Heart left ventricle (tissue), 16 donors: ENCODE measurements at regions not wholly inside any gene's neighbourhood (a gene's known extent, or its start where the extent isn't known, plus 50 kb on each side); places are given as distances from the start of the nearest gene placed in this dataset.

ENCODE experiments used
- ATAC-seq, 4 donors: fragments of 200-7000 bp; cut with Tn5 transposase; one replicate each; pipeline ENCODE4 v1.9.1; 2020 to 2022; ENCODE audit warnings: moderate library complexity in 4 of 4, mild to moderate bottlenecking in 3 of 4, moderate number of reproducible peaks in 1 of 4
- DNase-seq, 5 donors: peaks; one replicate each; pipeline ENCODE4 v3.0.0-alpha.2; 2020
- H3K27ac ChIP-seq, 12 donors: fragments of 200-600 bp; sonication (generic) in 4 of 12; one replicate each; pipeline versions ENCODE4 v1.5.0 to v1.8.0; 2016 to 2022; ENCODE audit warnings: mild to moderate bottlenecking in 2 of 12
- H3K27me3 ChIP-seq, 9 donors: fragments of 200-600 bp; sonication (generic) in 2 of 9; one replicate each; pipeline versions ENCODE4 v1.5.1 to v1.8.0; 2016 to 2022; ENCODE audit warnings: mild to moderate bottlenecking in 3 of 9
- H3K36me3 ChIP-seq, 9 donors: fragments of 200-600 bp; sonication (generic) in 2 of 9; one replicate each; pipeline versions ENCODE4 v1.5.0 to v1.8.0; 2018 to 2022; ENCODE audit warnings: mild to moderate bottlenecking in 2 of 9
- H3K4me1 ChIP-seq, 12 donors: fragments of 200-600 bp; sonication (generic) in 4 of 12; one replicate each; pipeline versions ENCODE4 v1.5.0 to v1.8.0; 2016 to 2022; ENCODE audit warnings: mild to moderate bottlenecking in 3 of 12
- H3K4me3 ChIP-seq, 12 donors: fragments of 200-600 bp; sonication (generic) in 4 of 12; one replicate each; pipeline versions ENCODE4 v1.5.0 to v1.8.0; 2017 to 2022; ENCODE audit warnings: mild to moderate bottlenecking in 9 of 12, moderate library complexity in 4 of 12
- H3K9me3 ChIP-seq, 12 donors: fragments of 200-600 bp; sonication (generic) in 4 of 12; one replicate each; pipeline versions ENCODE4 v1.5.0 to v1.8.0; 2016 to 2022; ENCODE audit warnings: mild to moderate bottlenecking in 1 of 12
- POLR2A ChIP-seq, 2 donors: fragments of 450-650 bp; IDR thresholded peaks; one replicate each; pipeline ENCODE4 v1.6.1; 2017; ENCODE audit warnings: antibody characterized with exemption in 2 of 2, mild to moderate bottlenecking in 2 of 2, moderate library complexity in 2 of 2
- WGBS, 4 donors: extraction: QIAGEN DNeasy Blood & Tissue Kit in 2 of 4; methylation state at CpG; one replicate each; pipeline versions ENCODE4 v1.1.5 to v1.1.7; 2013 to 2018; 5-methylcytosine and 5-hydroxymethylcytosine counted together
- intact Hi-C, 10 donors: fragments of 100-400 bp; cut with DNase I; formaldehyde crosslinking; loops; one replicate each; pipeline versions ENCODE4 v1.11.1 to v1.14.2; 2022
- TF ChIP-seq, protein P1 (sequence below), 12 donors: fragments of 200-600 bp; sonication (generic) in 4 of 12; IDR thresholded peaks; one replicate each; pipeline versions ENCODE4 v1.5.0 to v1.8.0; 2018 to 2022; ENCODE audit warnings: antibody characterized with exemption in 12 of 12, mild to moderate bottlenecking in 5 of 12
- donor health status: ischemic (EF 13 %, LVEDD 7.1; RV severe dilation, severe dysfunction).
- donor health status: healthy with polysubstance abuse.
- donor health status: DM: no; HTN: yes; CAD: no.
- donor health status: DM: no; HTN: no; CAD: no.
- donor health status: ischemic (EF 25% LVEDD 6.9; RV normal size, moderate dysfunction).
- donor health status: ischemic (EF 25% LVEDD 5.7; RV mildly dilated, moderate dysfunction).
- donor health status: healthy.
- donor health status: DM: yes; HTN: yes; CAD: no.
- donor health status: ischemic (EF 35%, LVEDD 5.7; RV mildly dilated, moderate dysfunction).
- donor health status: nonischemic (EF 11% LVEDD 7.7; RV severe dilation, severe dysfunction).
- donor health status: DM: yes; HTN: yes; CAD: no.
- donor health status: PGD.
- donor health status: ischemic (EF 29% LVEDD 5.4; RV normal size, mild dysfunction).
- donor health status: nonischemic (EF 23%, LVEDD 6.1; RV moderate dilation, normal function).

DNA sequence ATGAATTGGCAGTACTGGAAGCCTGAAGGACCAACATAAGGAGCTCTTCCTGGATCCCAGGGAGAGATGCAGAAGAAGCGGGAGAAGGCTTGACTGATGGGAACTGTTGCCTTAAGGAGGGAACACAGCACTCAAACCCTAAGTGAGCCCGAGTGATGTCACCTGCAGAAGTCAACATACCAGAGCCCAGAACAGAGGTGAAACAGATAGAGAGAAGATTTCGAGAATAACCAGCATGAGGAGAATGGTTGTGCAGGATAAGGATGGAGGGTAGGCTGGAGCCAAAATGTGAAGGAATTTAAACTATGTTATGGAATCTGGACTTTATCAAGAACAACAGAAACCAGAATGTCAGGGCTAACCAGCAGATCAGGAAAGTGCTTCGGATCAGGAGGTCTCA lies 463.1 kb upstream of the DDX18 start:
- Histone ChIP-seq H3K36me3 (no peaks in the 10 kb centered on the region), H3K4me1 (no peaks in the 10 kb centered on the region), H3K27me3 (no peaks in the 10 kb centered on the region), H3K9me3 (no peaks in the 10 kb centered on the region), H3K4me3 (no peak overlapping the region), H3K27ac (no peak overlapping the region)
- intact Hi-C loops, result no loop called here
- DNase-seq, result no peak
- TF ChIP-seq, protein P1, sequence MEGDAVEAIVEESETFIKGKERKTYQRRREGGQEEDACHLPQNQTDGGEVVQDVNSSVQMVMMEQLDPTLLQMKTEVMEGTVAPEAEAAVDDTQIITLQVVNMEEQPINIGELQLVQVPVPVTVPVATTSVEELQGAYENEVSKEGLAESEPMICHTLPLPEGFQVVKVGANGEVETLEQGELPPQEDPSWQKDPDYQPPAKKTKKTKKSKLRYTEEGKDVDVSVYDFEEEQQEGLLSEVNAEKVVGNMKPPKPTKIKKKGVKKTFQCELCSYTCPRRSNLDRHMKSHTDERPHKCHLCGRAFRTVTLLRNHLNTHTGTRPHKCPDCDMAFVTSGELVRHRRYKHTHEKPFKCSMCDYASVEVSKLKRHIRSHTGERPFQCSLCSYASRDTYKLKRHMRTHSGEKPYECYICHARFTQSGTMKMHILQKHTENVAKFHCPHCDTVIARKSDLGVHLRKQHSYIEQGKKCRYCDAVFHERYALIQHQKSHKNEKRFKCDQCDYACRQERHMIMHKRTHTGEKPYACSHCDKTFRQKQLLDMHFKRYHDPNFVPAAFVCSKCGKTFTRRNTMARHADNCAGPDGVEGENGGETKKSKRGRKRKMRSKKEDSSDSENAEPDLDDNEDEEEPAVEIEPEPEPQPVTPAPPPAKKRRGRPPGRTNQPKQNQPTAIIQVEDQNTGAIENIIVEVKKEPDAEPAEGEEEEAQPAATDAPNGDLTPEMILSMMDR (IDR thresholded peaks at IDR 0.05), result no peak
- TF ChIP-seq POLR2A (IDR thresholded peaks at IDR 0.05), result no peak
- no peak for ATAC-seq
- 46 to 54% (median 50%) methylated on average over 4 of the region's 4 CpGs for WGBS, 4 donors

DNA sequence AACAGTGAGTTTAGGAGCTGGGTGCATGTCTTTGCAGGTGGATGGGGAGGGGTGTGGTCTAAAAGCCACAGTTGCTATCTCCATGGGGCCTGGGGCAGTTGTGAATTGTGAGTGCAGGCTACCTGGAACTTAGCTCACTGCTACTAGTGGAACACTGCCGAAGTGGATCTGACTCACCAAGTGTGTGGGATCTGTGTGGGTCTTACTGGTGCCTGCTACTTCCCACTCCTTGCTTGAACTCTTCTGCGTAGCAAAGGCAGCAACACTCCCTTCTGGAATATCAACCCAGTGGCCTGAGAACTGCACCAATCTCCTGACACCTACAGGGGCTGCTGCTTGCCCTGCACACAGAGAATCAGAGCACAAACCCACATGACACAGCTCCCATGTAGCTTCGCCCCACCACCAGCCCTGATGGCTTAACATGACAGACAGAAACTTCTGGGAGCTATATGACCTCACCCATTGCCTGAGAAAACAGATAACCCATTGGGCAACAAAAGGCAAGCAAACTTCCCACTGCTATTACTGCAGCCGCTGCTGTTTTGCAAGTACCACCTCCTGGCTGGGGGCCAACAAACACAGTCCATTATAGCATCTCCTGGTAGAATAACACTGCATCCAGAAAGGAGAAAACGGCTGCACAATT lies 455.1 kb upstream of the DDX18 start:
- intact Hi-C loops, result no loop called here
- DNase-seq, result no peak
- Histone ChIP-seq H3K36me3 (no peaks in the 10 kb centered on the region), H3K4me1 (no peaks in the 10 kb centered on the region), H3K4me3 (no peak overlapping the region), H3K27me3 (no peaks in the 10 kb centered on the region), H3K9me3 (peaks cover 0 to 8% (median 0%) of the 10 kb centered on the region in 12 donors), H3K27ac (no peak overlapping the region)
- no peak for TF ChIP-seq POLR2A (IDR thresholded peaks at IDR 0.05)
- TF ChIP-seq, protein P1 (IDR thresholded peaks at IDR 0.05), result no peak
- ATAC-seq, result no peak
- WGBS, 4 donors, result 53 to 68% (median 63%) methylated on average over 5 of the region's 5 CpGs

DNA sequence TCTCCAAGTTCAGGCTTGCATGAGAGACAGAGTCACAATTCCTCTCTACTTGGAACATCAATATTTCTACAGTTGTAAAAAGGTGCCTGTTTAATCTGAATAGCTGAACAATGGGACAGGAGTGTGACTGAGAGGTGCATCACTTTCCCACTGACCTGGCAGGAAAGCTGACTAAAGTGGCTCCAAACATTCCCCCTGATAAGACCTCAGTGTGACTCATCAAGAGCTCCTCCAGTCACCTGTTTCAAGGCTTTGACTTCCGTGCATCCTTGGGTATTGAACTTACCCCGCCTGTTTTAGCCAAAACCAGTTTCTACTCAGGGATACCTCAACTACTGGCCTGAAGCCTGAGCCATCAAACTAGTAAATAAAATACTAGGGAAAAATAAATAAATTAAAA lies 453.9 kb upstream of the DDX18 start:
- Histone ChIP-seq H3K27me3 (no peaks in the 10 kb centered on the region), H3K4me1 (no peaks in the 10 kb centered on the region), H3K9me3 (peaks cover 0 to 8% (median 0%) of the 10 kb centered on the region in 12 donors), H3K27ac (no peak overlapping the region), H3K36me3 (no peaks in the 10 kb centered on the region), H3K4me3 (no peak overlapping the region)
- no peak for TF ChIP-seq POLR2A (IDR thresholded peaks at IDR 0.05)
- TF ChIP-seq, protein P1 (IDR thresholded peaks at IDR 0.05), result no peak
- DNase-seq (no peak), ATAC-seq (no peak)
- intact Hi-C loops, result no loop called here
- WGBS, 4 donors, result 74 to 82% (median 77%) methylated on average over 2 of the region's 2 CpGs

DNA sequence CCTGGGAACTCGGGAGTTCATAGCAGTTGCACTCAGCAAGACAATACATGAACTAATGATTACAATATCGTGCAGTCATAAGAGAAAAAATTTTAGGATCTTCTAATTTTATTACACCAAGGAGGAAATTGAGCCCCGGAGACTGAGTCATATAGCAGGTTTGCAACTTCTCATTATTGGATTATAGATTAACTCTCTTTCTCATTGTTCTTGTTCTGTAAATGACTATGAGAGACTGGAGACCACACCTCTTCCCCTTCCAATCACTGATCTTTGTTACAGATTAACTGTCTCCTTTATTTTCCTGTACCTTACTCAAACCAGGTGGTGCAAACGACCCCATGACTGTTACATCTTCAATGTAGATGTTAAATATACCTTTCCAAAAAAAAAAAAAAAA lies 435.8 kb upstream of the DDX18 start:
- Histone ChIP-seq H3K27me3 (no peaks in the 10 kb centered on the region), H3K4me3 (no peak overlapping the region), H3K9me3 (no peaks in the 10 kb centered on the region), H3K4me1 (no peaks in the 10 kb centered on the region), H3K27ac (no peak overlapping the region), H3K36me3 (no peaks in the 10 kb centered on the region)
- DNase-seq, result no peak
- intact Hi-C loops, result no loop called here
- WGBS, 4 donors, result 46 to 61% (median 51%) methylated on average over 4 of the region's 4 CpGs
- TF ChIP-seq, protein P1 (IDR thresholded peaks at IDR 0.05), result no peak
- TF ChIP-seq POLR2A (IDR thresholded peaks at IDR 0.05), result no peak
- ATAC-seq, result no peak
